Osteocyte (in vitro differentiated cells): ENCODE measurements at regions not wholly inside any gene's neighbourhood (a gene's known extent, or its start where the extent isn't known, plus 50 kb on each side); places are given as distances from the start of the nearest gene placed in this dataset.

Experiments
- DNase-seq: peaks from one replicate; pipeline ENCODE4 v3.0.0; 2021; ENCODE audit warnings: mixed read lengths; ENCODE audit not compliant: unreplicated experiment; ENCODE audit errors: extremely low spot score
- H3K27ac Mint-ChIP-seq: one replicate; pipeline ENCODE4 v1.8.0; 2021; ENCODE audit warnings: mild to moderate bottlenecking, mixed read lengths; ENCODE audit not compliant: unreplicated experiment
- H3K27me3 Mint-ChIP-seq: one replicate; pipeline ENCODE4 v1.8.0; 2021; ENCODE audit warnings: mixed read lengths; ENCODE audit not compliant: unreplicated experiment
- H3K36me3 Mint-ChIP-seq: one replicate; pipeline ENCODE4 v1.8.0; 2021; ENCODE audit warnings: mixed read lengths; ENCODE audit not compliant: unreplicated experiment
- H3K4me1 Mint-ChIP-seq: one replicate; pipeline ENCODE4 v1.8.0; 2021; ENCODE audit warnings: mixed read lengths; ENCODE audit not compliant: unreplicated experiment
- H3K4me3 Mint-ChIP-seq: one replicate; pipeline ENCODE4 v1.8.0; 2021; ENCODE audit warnings: mild to moderate bottlenecking, moderate library complexity, mixed read lengths; ENCODE audit not compliant: unreplicated experiment
- H3K9me3 Mint-ChIP-seq: one replicate; pipeline ENCODE4 v1.8.0; 2021; ENCODE audit warnings: mixed read lengths; ENCODE audit not compliant: unreplicated experiment
- CTCF ChIP-seq: fragments of 200-600 bp; sonication (generic); IDR thresholded peaks from 2 replicates; pipeline ENCODE4 v1.5.0; 2021; ENCODE audit warnings: antibody characterized with exemption, mild to moderate bottlenecking, moderate library complexity

- H3K36me3 Mint-ChIP-seq = no peaks in the 10 kb centered on the region
- TF ChIP-seq CTCF = no peak
- H3K9me3 Mint-ChIP-seq = peaks cover 5% of the 10 kb centered on the region
- DNase-seq = no peak
- H3K27me3 Mint-ChIP-seq = no peaks in the 10 kb centered on the region
- no peak overlapping the region for H3K27ac Mint-ChIP-seq
- H3K4me3 Mint-ChIP-seq = no peak overlapping the region
- H3K4me1 Mint-ChIP-seq = peaks cover 10% of the 10 kb centered on the region
Measured at GRCh38 chr5:143515829-143516228, 112.3 kb upstream of the NR3C1 start.

GRCh38 chr5:143514616-143515335 lies 111.3 kb upstream of the NR3C1 start:
- H3K27ac Mint-ChIP-seq = no peak overlapping the region
- H3K4me1 Mint-ChIP-seq = peaks cover 10% of the 10 kb centered on the region
- no peak for TF ChIP-seq CTCF
- no peak for DNase-seq
- peaks cover 5% of the 10 kb centered on the region for H3K9me3 Mint-ChIP-seq
- H3K27me3 Mint-ChIP-seq = no peaks in the 10 kb centered on the region
- H3K4me3 Mint-ChIP-seq = no peak overlapping the region
- H3K36me3 Mint-ChIP-seq = no peaks in the 10 kb centered on the region

GRCh38 chr5:143513720-143514119 lies 110.2 kb upstream of the NR3C1 start:
- Mint-ChIP-seq H3K4me1 (peaks cover 10% of the 10 kb centered on the region), H3K27ac (no peak overlapping the region), H3K36me3 (no peaks in the 10 kb centered on the region), H3K27me3 (no peaks in the 10 kb centered on the region), H3K9me3 (peaks cover 5% of the 10 kb centered on the region), H3K4me3 (no peak overlapping the region)
- TF ChIP-seq CTCF = no peak
- no peak for DNase-seq

GRCh38 chr5:143511736-143512135 lies 108.2 kb upstream of the NR3C1 start:
- Mint-ChIP-seq H3K9me3 (no peaks in the 10 kb centered on the region), H3K4me3 (no peak overlapping the region), H3K27ac (no peak overlapping the region), H3K27me3 (no peaks in the 10 kb centered on the region), H3K36me3 (no peaks in the 10 kb centered on the region), H3K4me1 (peaks cover 17% of the 10 kb centered on the region)
- no peak for TF ChIP-seq CTCF
- no peak for DNase-seq

- Mint-ChIP-seq H3K27me3 (no peaks in the 10 kb centered on the region), H3K9me3 (no peaks in the 10 kb centered on the region), H3K4me3 (no peak overlapping the region), H3K4me1 (peaks cover 8% of the 10 kb centered on the region), H3K27ac (no peak overlapping the region), H3K36me3 (no peaks in the 10 kb centered on the region)
- no peak for DNase-seq
- no peak for TF ChIP-seq CTCF
Measured at GRCh38 chr5:143509758-143510221, 106.3 kb upstream of the NR3C1 start.
